Heart left ventricle (tissue), 16 donors: ENCODE measurements at regions not wholly inside any gene's neighbourhood (a gene's known extent, or its start where the extent isn't known, plus 50 kb on each side); places are given as distances from the start of the nearest gene placed in this dataset.

Experiments used
- ATAC-seq, 4 donors: fragments of 200-7000 bp; cut with Tn5 transposase; one replicate each; pipeline ENCODE4 v1.9.1; 2020 to 2022; ENCODE audit warnings: moderate library complexity in 4 of 4, mild to moderate bottlenecking in 3 of 4, moderate number of reproducible peaks in 1 of 4
- DNase-seq, 5 donors: peaks; one replicate each; pipeline ENCODE4 v3.0.0-alpha.2; 2020
- H3K27ac ChIP-seq, 12 donors: fragments of 200-600 bp; sonication (generic) in 4 of 12; one replicate each; pipeline versions ENCODE4 v1.5.0 to v1.8.0; 2016 to 2022; ENCODE audit warnings: mild to moderate bottlenecking in 2 of 12
- H3K27me3 ChIP-seq, 9 donors: fragments of 200-600 bp; sonication (generic) in 2 of 9; one replicate each; pipeline versions ENCODE4 v1.5.1 to v1.8.0; 2016 to 2022; ENCODE audit warnings: mild to moderate bottlenecking in 3 of 9
- H3K36me3 ChIP-seq, 9 donors: fragments of 200-600 bp; sonication (generic) in 2 of 9; one replicate each; pipeline versions ENCODE4 v1.5.0 to v1.8.0; 2018 to 2022; ENCODE audit warnings: mild to moderate bottlenecking in 2 of 9
- H3K4me1 ChIP-seq, 12 donors: fragments of 200-600 bp; sonication (generic) in 4 of 12; one replicate each; pipeline versions ENCODE4 v1.5.0 to v1.8.0; 2016 to 2022; ENCODE audit warnings: mild to moderate bottlenecking in 3 of 12
- H3K4me3 ChIP-seq, 12 donors: fragments of 200-600 bp; sonication (generic) in 4 of 12; one replicate each; pipeline versions ENCODE4 v1.5.0 to v1.8.0; 2017 to 2022; ENCODE audit warnings: mild to moderate bottlenecking in 9 of 12, moderate library complexity in 4 of 12
- H3K9me3 ChIP-seq, 12 donors: fragments of 200-600 bp; sonication (generic) in 4 of 12; one replicate each; pipeline versions ENCODE4 v1.5.0 to v1.8.0; 2016 to 2022; ENCODE audit warnings: mild to moderate bottlenecking in 1 of 12
- POLR2A ChIP-seq, 2 donors: fragments of 450-650 bp; IDR thresholded peaks; one replicate each; pipeline ENCODE4 v1.6.1; 2017; ENCODE audit warnings: antibody characterized with exemption in 2 of 2, mild to moderate bottlenecking in 2 of 2, moderate library complexity in 2 of 2
- WGBS, 4 donors: extraction: QIAGEN DNeasy Blood & Tissue Kit in 2 of 4; methylation state at CpG; one replicate each; pipeline versions ENCODE4 v1.1.5 to v1.1.7; 2013 to 2018; 5-methylcytosine and 5-hydroxymethylcytosine counted together
- intact Hi-C, 10 donors: fragments of 100-400 bp; cut with DNase I; formaldehyde crosslinking; loops; one replicate each; pipeline versions ENCODE4 v1.11.1 to v1.14.2; 2022
- TF ChIP-seq, protein P1 (sequence below), 12 donors: fragments of 200-600 bp; sonication (generic) in 4 of 12; IDR thresholded peaks; one replicate each; pipeline versions ENCODE4 v1.5.0 to v1.8.0; 2018 to 2022; ENCODE audit warnings: antibody characterized with exemption in 12 of 12, mild to moderate bottlenecking in 5 of 12
- donor health status: ischemic (EF 13 %, LVEDD 7.1; RV severe dilation, severe dysfunction).
- donor health status: healthy with polysubstance abuse.
- donor health status: DM: no; HTN: yes; CAD: no.
- donor health status: DM: no; HTN: no; CAD: no.
- donor health status: ischemic (EF 25% LVEDD 6.9; RV normal size, moderate dysfunction).
- donor health status: ischemic (EF 25% LVEDD 5.7; RV mildly dilated, moderate dysfunction).
- donor health status: healthy.
- donor health status: DM: yes; HTN: yes; CAD: no.
- donor health status: ischemic (EF 35%, LVEDD 5.7; RV mildly dilated, moderate dysfunction).
- donor health status: nonischemic (EF 11% LVEDD 7.7; RV severe dilation, severe dysfunction).
- donor health status: DM: yes; HTN: yes; CAD: no.
- donor health status: PGD.
- donor health status: ischemic (EF 29% LVEDD 5.4; RV normal size, mild dysfunction).
- donor health status: nonischemic (EF 23%, LVEDD 6.1; RV moderate dilation, normal function).

DNA sequence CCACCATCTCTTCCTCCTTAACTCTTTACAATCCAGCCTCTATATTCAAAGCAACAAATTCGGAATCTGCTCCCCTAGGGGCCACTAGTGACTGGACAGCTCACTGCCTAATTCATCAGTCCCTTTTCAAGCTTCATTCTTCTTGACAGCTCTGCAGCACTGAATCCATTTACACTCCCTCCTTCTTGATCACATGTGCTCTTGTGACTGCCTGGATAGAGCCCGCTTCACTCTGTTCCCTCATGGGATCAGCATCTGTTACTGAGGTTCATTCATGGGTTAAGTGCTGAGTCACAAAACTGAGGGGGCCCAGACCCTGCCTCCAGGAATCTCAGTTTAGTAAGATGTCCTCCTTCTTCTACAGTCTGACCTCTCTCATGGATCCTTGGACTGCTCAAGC is 81.5 kb downstream of the CYRIA start:
- Histone ChIP-seq H3K4me3 (no peak overlapping the region), H3K4me1 (peaks cover 0 to 23% (median 0%) of the 10 kb centered on the region in 12 donors), H3K27ac (peak overlapping the region in 1 of 12 donors; percentile 42), H3K36me3 (peaks cover 0 to 12% (median 0%) of the 10 kb centered on the region in 9 donors), H3K9me3 (no peaks in the 10 kb centered on the region), H3K27me3 (no peaks in the 10 kb centered on the region)
- WGBS, 4 donors = 79 to 88% (median 84%) methylated on average over 2 of the region's 2 CpGs
- intact Hi-C loops = no loop called here
- no peak for ATAC-seq
- no peak for DNase-seq
- TF ChIP-seq, protein P1, sequence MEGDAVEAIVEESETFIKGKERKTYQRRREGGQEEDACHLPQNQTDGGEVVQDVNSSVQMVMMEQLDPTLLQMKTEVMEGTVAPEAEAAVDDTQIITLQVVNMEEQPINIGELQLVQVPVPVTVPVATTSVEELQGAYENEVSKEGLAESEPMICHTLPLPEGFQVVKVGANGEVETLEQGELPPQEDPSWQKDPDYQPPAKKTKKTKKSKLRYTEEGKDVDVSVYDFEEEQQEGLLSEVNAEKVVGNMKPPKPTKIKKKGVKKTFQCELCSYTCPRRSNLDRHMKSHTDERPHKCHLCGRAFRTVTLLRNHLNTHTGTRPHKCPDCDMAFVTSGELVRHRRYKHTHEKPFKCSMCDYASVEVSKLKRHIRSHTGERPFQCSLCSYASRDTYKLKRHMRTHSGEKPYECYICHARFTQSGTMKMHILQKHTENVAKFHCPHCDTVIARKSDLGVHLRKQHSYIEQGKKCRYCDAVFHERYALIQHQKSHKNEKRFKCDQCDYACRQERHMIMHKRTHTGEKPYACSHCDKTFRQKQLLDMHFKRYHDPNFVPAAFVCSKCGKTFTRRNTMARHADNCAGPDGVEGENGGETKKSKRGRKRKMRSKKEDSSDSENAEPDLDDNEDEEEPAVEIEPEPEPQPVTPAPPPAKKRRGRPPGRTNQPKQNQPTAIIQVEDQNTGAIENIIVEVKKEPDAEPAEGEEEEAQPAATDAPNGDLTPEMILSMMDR (IDR thresholded peaks at IDR 0.05) = no peak
- no peak for TF ChIP-seq POLR2A (IDR thresholded peaks at IDR 0.05)

DNA sequence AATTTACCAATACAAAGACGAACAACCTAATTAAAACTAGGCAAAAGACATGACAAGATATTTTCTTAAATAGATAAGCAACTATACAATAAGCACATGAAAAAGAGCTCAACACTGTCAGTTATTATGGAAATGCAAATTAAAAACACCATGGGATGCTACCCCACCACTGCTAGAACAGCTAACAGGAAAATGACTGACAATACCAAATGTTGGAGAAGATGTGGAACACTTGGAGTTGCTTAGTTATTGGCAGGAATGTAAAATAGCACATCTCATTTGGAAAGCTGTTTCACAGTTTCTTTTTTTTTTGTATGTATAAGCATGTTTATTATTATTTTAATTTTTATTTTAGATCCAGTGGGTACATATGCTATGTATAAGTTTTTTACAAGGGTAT is 84.4 kb downstream of the CYRIA start:
- peaks cover 0 to 6% (median 0%) of the 10 kb centered on the region in 9 donors for H3K36me3 ChIP-seq
- no peaks in the 10 kb centered on the region for H3K9me3 ChIP-seq
- DNase-seq (no peak), ATAC-seq (no peak)
- intact Hi-C loops = no loop called here
- no peaks in the 10 kb centered on the region for H3K27me3 ChIP-seq
- no peak overlapping the region for H3K27ac ChIP-seq
- H3K4me3 ChIP-seq = no peak overlapping the region
- peaks cover 0 to 23% (median 0%) of the 10 kb centered on the region in 12 donors for H3K4me1 ChIP-seq
- 96 to 100% (median 99%) methylated on average over 1 of the region's 1 CpG for WGBS, 4 donors
- TF ChIP-seq, protein P1 (IDR thresholded peaks at IDR 0.05) = no peak
- TF ChIP-seq POLR2A (IDR thresholded peaks at IDR 0.05) = no peak

DNA sequence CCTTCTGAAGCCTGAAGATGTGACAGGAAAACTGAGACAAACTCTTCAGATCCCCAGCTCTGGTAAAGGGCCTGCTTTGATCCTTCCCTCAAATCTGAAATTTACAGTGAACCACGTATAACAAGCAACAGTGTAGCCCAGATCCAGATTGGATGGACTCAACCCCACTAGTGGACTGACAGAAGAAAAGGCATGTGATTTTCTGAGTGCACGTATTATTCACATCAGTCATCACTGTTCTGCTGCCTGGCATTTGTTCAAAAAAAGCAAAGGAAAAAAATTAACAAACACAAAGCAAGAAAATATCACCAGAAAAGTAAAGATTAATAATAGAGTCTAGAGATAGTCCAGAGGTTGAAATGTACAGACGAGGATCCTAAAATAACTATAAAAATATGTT is 87.6 kb downstream of the CYRIA start:
- Histone ChIP-seq H3K4me3 (no peak overlapping the region), H3K4me1 (peaks cover 0 to 7% (median 0%) of the 10 kb centered on the region in 12 donors), H3K27me3 (no peaks in the 10 kb centered on the region), H3K36me3 (peaks cover 0 to 3% (median 0%) of the 10 kb centered on the region in 9 donors), H3K27ac (no peak overlapping the region), H3K9me3 (no peaks in the 10 kb centered on the region)
- WGBS, 4 donors = 66 to 73% (median 69%) methylated on average over 3 of the region's 3 CpGs
- ATAC-seq (no peak), DNase-seq (no peak)
- intact Hi-C loops = no loop called here
- TF ChIP-seq, protein P1 (IDR thresholded peaks at IDR 0.05) = no peak
- TF ChIP-seq POLR2A (IDR thresholded peaks at IDR 0.05) = no peak

DNA sequence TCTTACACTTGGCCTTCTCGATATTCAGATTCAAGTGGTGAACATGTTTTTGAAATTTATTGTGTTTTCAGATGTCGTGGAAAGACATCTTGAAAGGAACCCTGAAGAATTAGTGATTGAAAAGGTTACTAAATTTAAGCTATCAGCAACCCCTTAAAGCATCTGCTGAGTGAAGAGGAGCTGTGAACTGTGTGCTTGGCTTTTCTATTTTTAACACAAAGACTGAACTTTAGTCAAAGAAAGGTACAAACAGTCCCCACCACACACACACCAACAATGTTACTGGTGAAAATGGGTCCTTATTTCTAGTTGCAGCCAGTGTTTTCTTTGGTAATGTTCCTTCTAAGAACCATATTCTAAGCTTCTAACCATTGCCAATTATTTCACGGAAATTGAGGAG is 95.1 kb downstream of the CYRIA start:
- no peak for TF ChIP-seq POLR2A (IDR thresholded peaks at IDR 0.05)
- TF ChIP-seq, protein P1 (IDR thresholded peaks at IDR 0.05) = no peak
- DNase-seq = no peak
- WGBS, 4 donors = 56 to 67% (median 60%) methylated on average over 3 of the region's 3 CpGs
- ATAC-seq = peak in 2 of 4 donors; percentile 46 to 59
- H3K27me3 ChIP-seq = no peaks in the 10 kb centered on the region
- H3K9me3 ChIP-seq = no peaks in the 10 kb centered on the region
- peaks cover 0 to 20% (median 2%) of the 10 kb centered on the region in 12 donors for H3K4me1 ChIP-seq
- intact Hi-C loops = no loop called here
- no peak overlapping the region for H3K27ac ChIP-seq
- peaks cover 0 to 4% (median 0%) of the 10 kb centered on the region in 9 donors for H3K36me3 ChIP-seq
- H3K4me3 ChIP-seq = no peak overlapping the region
